ENCODE measurements at regions not wholly inside any gene's neighbourhood (a gene's known extent, or its start where the extent isn't known, plus 50 kb on each side); places are given as distances from the start of the nearest gene placed in this dataset.
"Not testable (repeated sequence)": the region's sequence is repeated elsewhere in the genome, so short reads cannot be mapped to it uniquely, and the experiment has no call there.

DNA sequence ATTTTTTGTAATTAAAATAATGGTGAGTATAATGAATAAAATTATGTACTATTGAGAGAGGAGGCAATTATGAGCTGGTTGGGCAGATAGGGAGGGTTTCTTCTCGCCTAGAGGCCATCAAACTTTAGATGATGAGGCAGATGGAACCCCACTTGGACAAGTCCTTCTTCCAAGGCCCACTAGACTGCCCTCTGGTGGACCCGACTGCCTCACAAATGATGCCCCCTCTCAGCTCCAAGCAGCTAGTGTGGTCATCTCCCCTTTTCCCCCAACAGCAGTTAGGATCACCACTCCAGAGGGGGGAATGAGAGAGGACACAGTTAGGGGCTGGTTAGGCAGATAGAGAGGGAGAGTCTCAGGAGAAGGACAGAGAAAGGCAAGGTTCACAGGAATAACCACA lies 348.0 kb upstream of the CDH18 start:
- intact Hi-C loops (cut with DNase I), result no loop called here
- no peaks in the 10 kb centered on the region for H3K36me3 ChIP-seq
- H3K27me3 ChIP-seq (ENCODE audit: low read depth), result no peaks in the 10 kb centered on the region
- H3K4me1 ChIP-seq, result no peaks in the 10 kb centered on the region
- no peak overlapping the region for H3K27ac ChIP-seq
- DNase-seq (no peak), ATAC-seq (no peak)
- TF ChIP-seq, protein P1, sequence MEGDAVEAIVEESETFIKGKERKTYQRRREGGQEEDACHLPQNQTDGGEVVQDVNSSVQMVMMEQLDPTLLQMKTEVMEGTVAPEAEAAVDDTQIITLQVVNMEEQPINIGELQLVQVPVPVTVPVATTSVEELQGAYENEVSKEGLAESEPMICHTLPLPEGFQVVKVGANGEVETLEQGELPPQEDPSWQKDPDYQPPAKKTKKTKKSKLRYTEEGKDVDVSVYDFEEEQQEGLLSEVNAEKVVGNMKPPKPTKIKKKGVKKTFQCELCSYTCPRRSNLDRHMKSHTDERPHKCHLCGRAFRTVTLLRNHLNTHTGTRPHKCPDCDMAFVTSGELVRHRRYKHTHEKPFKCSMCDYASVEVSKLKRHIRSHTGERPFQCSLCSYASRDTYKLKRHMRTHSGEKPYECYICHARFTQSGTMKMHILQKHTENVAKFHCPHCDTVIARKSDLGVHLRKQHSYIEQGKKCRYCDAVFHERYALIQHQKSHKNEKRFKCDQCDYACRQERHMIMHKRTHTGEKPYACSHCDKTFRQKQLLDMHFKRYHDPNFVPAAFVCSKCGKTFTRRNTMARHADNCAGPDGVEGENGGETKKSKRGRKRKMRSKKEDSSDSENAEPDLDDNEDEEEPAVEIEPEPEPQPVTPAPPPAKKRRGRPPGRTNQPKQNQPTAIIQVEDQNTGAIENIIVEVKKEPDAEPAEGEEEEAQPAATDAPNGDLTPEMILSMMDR (IDR thresholded peaks at IDR 0.05), result no peak
- H3K9me3 ChIP-seq, result peaks cover 4% of the 10 kb centered on the region
- no peak overlapping the region for H3K4me3 ChIP-seq

DNA sequence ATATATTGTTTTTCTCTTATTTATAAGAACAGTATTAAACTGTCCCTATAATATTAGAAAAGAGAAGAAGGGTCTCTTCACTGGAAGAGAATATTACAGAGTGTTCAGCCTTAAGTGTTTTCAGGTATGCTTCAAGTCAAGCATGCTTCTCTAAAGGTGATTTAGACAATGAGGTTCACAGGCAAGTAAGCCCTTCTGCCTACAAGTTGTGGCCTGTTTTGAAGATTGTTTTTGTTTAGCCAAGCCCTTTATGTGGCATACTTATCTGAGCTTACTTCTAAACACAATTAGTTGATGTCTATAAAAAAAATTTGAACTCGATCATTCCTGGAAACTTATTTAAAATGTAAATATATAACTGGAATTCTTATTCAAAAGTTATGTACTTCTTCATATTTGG lies 343.8 kb upstream of the CDH18 start:
- Histone ChIP-seq H3K27ac (no peak overlapping the region), H3K36me3 (no peaks in the 10 kb centered on the region), H3K4me3 (no peak overlapping the region), H3K27me3 (ENCODE audit: low read depth) (no peaks in the 10 kb centered on the region), H3K9me3 (no peaks in the 10 kb centered on the region), H3K4me1 (no peaks in the 10 kb centered on the region)
- ATAC-seq, result no peak
- intact Hi-C loops (cut with DNase I), result no loop called here
- no peak for DNase-seq
- TF ChIP-seq, protein P1 (IDR thresholded peaks at IDR 0.05), result no peak

DNA sequence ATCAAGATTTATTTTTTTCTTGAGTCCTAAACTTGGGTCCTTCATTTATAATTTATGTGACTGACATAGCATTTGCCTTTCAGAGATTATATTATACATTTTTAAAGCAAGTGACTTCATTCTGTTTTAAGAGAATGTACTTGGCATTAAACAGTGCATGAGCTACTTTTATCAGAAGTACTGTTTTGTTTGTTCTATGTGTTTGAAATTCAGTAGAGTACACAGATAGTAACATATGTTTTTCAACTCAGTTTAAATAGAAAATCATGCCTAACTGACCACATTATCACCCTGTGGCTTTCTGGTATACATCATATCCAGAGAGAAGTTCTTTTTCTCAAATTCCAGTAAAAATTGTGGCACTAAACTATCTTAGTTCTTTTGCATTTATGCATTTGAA lies 335.3 kb upstream of the CDH18 start:
- TF ChIP-seq, protein P1 (IDR thresholded peaks at IDR 0.05), result no peak
- DNase-seq (no peak), ATAC-seq (no peak)
- no peak overlapping the region for H3K4me3 ChIP-seq
- no peaks in the 10 kb centered on the region for H3K27me3 ChIP-seq (ENCODE audit: low read depth)
- no peaks in the 10 kb centered on the region for H3K36me3 ChIP-seq
- H3K4me1 ChIP-seq, result no peaks in the 10 kb centered on the region
- no peak overlapping the region for H3K27ac ChIP-seq
- intact Hi-C loops (cut with DNase I), result no loop called here
- H3K9me3 ChIP-seq, result no peaks in the 10 kb centered on the region

DNA sequence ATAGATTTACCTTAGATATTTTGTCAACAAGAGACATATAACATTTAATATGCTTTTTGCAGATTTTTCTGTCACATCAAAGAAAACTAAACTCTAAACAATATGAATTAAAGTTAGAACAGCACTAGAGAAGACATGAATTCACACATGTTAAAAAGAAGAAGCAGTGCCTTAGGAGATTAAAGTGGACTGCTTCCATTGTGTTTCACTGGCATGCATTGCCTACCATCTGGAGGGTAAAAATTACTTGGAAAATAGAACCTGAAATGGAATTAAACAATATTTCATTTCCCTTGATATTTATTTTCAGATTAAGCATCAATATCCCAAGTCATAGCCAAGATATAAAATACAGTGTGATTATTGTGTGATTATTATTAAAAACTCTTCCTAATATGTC lies 319.4 kb upstream of the CDH18 start:
- Histone ChIP-seq H3K27ac (no peak overlapping the region), H3K4me1 (no peaks in the 10 kb centered on the region), H3K27me3 (ENCODE audit: low read depth) (no peaks in the 10 kb centered on the region), H3K4me3 (no peak overlapping the region), H3K9me3 (peaks cover 3% of the 10 kb centered on the region), H3K36me3 (no peaks in the 10 kb centered on the region)
- no peak for DNase-seq
- TF ChIP-seq, protein P1 (IDR thresholded peaks at IDR 0.05), result no peak
- intact Hi-C loops (cut with DNase I), result no loop called here
- no peak for ATAC-seq

DNA sequence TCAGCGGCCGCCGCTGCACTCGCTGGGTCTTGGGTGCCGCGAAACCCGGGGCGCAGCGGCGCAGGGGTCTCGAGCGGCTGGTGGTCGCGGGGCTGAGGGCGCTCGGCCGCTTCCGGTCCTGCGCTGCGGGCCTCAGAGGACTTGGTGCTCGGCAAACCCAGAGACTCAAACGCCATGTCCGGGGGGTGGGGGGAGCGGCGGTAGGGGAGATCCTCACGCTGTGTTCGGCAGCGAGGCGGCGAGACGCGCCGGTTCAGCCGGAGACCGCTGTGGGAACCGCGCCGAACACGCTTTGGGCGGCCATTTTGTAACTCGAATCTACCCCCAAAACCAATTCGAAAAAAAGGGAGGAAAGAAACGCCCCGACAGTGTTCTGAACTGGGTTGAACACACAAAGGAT lies 317.5 kb upstream of the CDH18 start:
- DNase-seq (no peak), ATAC-seq (no peak)
- Histone ChIP-seq H3K27ac (no peak overlapping the region), H3K9me3 (no peaks in the 10 kb centered on the region), H3K4me1 (no peaks in the 10 kb centered on the region), H3K36me3 (no peaks in the 10 kb centered on the region), H3K4me3 (no peak overlapping the region), H3K27me3 (ENCODE audit: low read depth) (no peaks in the 10 kb centered on the region)
- TF ChIP-seq, protein P1 (IDR thresholded peaks at IDR 0.05), result no peak
- intact Hi-C loops (cut with DNase I), result no loop called here

DNA sequence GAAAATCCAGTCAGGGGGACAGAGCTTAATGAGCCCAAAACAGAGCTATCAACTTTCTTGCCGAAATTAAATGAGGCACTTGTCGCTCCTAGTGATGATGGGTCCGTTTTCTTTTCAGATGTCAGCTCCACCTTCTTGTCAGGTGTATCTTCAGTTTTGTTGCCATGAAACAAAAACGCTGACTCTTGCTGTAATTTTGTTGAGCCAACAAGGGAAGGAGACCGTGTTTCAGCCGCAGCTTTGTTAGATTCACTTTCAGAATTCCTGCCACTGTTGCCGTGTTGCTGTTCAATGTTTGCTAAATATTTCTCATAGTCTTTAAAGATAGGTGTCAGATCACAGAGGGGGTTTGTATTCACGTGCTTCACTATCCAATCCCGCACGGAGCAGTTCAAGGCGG lies 316.6 kb upstream of the CDH18 start:
- H3K36me3 ChIP-seq; ATAC-seq; DNase-seq; H3K9me3 ChIP-seq; H3K4me3 ChIP-seq; H3K27ac ChIP-seq; intact Hi-C loops (cut with DNase I); H3K27me3 ChIP-seq (ENCODE audit: low read depth); H3K4me1 ChIP-seq: not testable (repeated sequence)

Measured in lower lobe of right lung (tissue), 2 donors.